A673 (cell line): ENCODE measurements at regions not wholly inside any gene's neighbourhood (a gene's known extent, or its start where the extent isn't known, plus 50 kb on each side); places are given as distances from the start of the nearest gene placed in this dataset.

ENCODE experiments used
- EZH2 ChIP-seq: fragments of 200-600 bp; sonication (generic); IDR thresholded peaks from 2 replicates; pipeline ENCODE4 v1.6.1; 2017; ENCODE audit warnings: borderline replicate concordance, low read depth, mild to moderate bottlenecking, mixed read lengths, antibody characterized with exemption, low read length; ENCODE audit not compliant: poor library complexity, severe bottlenecking
- TF ChIP-seq, protein P1 (sequence below): fragments of 300-800, 200-600 bp; sonication (generic); conservative IDR thresholded peaks from 2 replicates; pipeline ENCODE4 v1.5.1; 2017; ENCODE audit warnings: low read depth, mild to moderate bottlenecking, antibody characterized with exemption, low read length, moderate library complexity, mixed read lengths

DNA sequence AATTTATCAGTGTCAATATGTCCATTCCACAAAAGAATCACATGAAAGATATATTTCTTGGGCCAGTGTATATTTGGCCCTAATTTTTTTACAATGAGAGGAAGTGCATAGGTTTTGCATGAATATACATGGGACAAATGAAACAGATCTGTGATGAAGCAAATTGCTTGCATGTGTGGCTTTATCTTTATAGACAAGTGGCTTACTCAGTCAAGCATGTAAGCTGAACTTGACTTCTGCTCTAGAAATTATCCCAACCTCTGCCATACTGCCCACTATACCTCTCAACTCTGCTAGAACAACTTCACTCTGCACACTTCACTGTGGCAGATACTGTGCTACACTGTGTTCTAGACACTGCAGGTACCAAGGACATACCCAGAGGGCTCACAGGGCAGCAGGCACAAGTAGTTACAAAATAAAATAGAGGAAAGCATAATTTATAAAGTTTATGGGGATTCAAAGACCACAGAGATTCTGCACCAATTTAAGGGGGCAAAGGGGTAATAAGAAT lies 349.2 kb upstream of the HSF2 start:
- TF ChIP-seq, protein P1, sequence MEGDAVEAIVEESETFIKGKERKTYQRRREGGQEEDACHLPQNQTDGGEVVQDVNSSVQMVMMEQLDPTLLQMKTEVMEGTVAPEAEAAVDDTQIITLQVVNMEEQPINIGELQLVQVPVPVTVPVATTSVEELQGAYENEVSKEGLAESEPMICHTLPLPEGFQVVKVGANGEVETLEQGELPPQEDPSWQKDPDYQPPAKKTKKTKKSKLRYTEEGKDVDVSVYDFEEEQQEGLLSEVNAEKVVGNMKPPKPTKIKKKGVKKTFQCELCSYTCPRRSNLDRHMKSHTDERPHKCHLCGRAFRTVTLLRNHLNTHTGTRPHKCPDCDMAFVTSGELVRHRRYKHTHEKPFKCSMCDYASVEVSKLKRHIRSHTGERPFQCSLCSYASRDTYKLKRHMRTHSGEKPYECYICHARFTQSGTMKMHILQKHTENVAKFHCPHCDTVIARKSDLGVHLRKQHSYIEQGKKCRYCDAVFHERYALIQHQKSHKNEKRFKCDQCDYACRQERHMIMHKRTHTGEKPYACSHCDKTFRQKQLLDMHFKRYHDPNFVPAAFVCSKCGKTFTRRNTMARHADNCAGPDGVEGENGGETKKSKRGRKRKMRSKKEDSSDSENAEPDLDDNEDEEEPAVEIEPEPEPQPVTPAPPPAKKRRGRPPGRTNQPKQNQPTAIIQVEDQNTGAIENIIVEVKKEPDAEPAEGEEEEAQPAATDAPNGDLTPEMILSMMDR, result no peak
- no peak for TF ChIP-seq EZH2
